Liver (tissue), 8 donors: ENCODE measurements at regions not wholly inside any gene's neighbourhood (a gene's known extent, or its start where the extent isn't known, plus 50 kb on each side); places are given as distances from the start of the nearest gene placed in this dataset.
"Not testable (repeated sequence)": the region's sequence is repeated elsewhere in the genome, so short reads cannot be mapped to it uniquely, and the experiment has no call there.

Experiments used
- DNase-seq: peaks from one replicate; pipeline ENCODE4 v3.0.0-alpha.2; 2017; ENCODE audit warnings: low spot score
- H3K27ac ChIP-seq, 2 donors: one replicate each; pipeline ENCODE4 v1.7.0; 2013; ENCODE audit warnings: inconsistent platforms in 2 of 2, low read length in 2 of 2, control low read depth in 1 of 2, low read depth in 1 of 2, mild to moderate bottlenecking in 1 of 2
- H3K27me3 ChIP-seq, 4 donors: one replicate each; pipeline versions ENCODE4 v1.6.1 to v1.7.0; 2013; ENCODE audit warnings: low read length in 3 of 4, inconsistent platforms in 1 of 4, mild to moderate bottlenecking in 1 of 4, moderate library complexity in 1 of 4; ENCODE audit not compliant: control insufficient read depth in 4 of 4, insufficient read depth in 4 of 4
- H3K36me3 ChIP-seq, 4 donors: one replicate each; pipeline versions ENCODE4 v1.6.1 to v1.7.0; 2013; ENCODE audit warnings: low read length in 3 of 4, mild to moderate bottlenecking in 3 of 4, low read depth in 1 of 4, moderate library complexity in 1 of 4; ENCODE audit not compliant: control insufficient read depth in 4 of 4, insufficient read depth in 3 of 4
- H3K4me1 ChIP-seq, 4 donors: one replicate each; pipeline versions ENCODE4 v1.6.1 to v1.7.0; 2013; ENCODE audit warnings: low read length in 3 of 4, mild to moderate bottlenecking in 3 of 4, moderate library complexity in 1 of 4; ENCODE audit not compliant: control insufficient read depth in 4 of 4, insufficient read depth in 4 of 4
- H3K4me3 ChIP-seq, 3 donors: one replicate each; pipeline versions ENCODE4 v1.6.1 to v1.7.0; 2013; ENCODE audit warnings: low read length in 3 of 3, control low read depth in 1 of 3, low read depth in 1 of 3, mild to moderate bottlenecking in 1 of 3
- H3K9ac ChIP-seq, 2 donors: one replicate each; pipeline ENCODE4 v1.7.0; 2013; ENCODE audit warnings: low read length in 2 of 2, mild to moderate bottlenecking in 2 of 2, moderate library complexity in 2 of 2, control low read depth in 1 of 2, low read depth in 1 of 2
- H3K9me3 ChIP-seq, 4 donors: one replicate each; pipeline versions ENCODE4 v1.6.1 to v1.7.0; 2013; ENCODE audit warnings: low read length in 3 of 4; ENCODE audit not compliant: control insufficient read depth in 4 of 4
- ATF3 ChIP-seq: IDR thresholded peaks from 2 replicates; pipeline ENCODE4 v1.6.1; 2016; ENCODE audit warnings: antibody characterized with exemption
- CTCF ChIP-seq: fragments of 150-350 bp; IDR thresholded peaks from 2 replicates; pipeline ENCODE4 v1.5.1; 2017; ENCODE audit warnings: improper control_type of control experiment, low read depth, low read length; ENCODE audit not compliant: missing input control
- FOXA1 ChIP-seq: IDR thresholded peaks from 2 replicates; pipeline ENCODE4 v1.6.1; 2016; ENCODE audit warnings: antibody characterized with exemption
- HNF4A ChIP-seq, 2 donors: conservative IDR thresholded peaks; 2 replicates each; pipeline ENCODE4 v1.6.1; 2016; ENCODE audit warnings: antibody characterized with exemption in 2 of 2, mild to moderate bottlenecking in 2 of 2
- HNF4G ChIP-seq: IDR thresholded peaks from 2 replicates; pipeline ENCODE4 v1.6.1; 2016; ENCODE audit warnings: antibody characterized with exemption
- JUND ChIP-seq, 2 donors: IDR thresholded peaks; 2 replicates each; pipeline ENCODE4 v1.6.1; 2016; ENCODE audit warnings: antibody characterized with exemption in 2 of 2
- MAX ChIP-seq: IDR thresholded peaks from 2 replicates; pipeline ENCODE4 v1.6.1; 2016; ENCODE audit warnings: antibody characterized with exemption
- NR2F2 ChIP-seq: IDR thresholded peaks from 2 replicates; pipeline ENCODE4 v1.6.1; 2016; ENCODE audit warnings: antibody characterized with exemption
- RAD21 ChIP-seq, 2 donors: IDR thresholded peaks; 2 replicates each; pipeline ENCODE4 v1.6.1; 2016; ENCODE audit warnings: antibody characterized with exemption in 2 of 2, mild to moderate bottlenecking in 2 of 2
- REST ChIP-seq: IDR thresholded peaks from 2 replicates; pipeline ENCODE4 v1.6.1; 2016; ENCODE audit warnings: antibody characterized with exemption, mild to moderate bottlenecking
- RXRA ChIP-seq, 2 donors: IDR thresholded peaks; 2 replicates each; pipeline ENCODE4 v1.6.1; 2017 to 2018; ENCODE audit warnings: antibody characterized with exemption in 2 of 2, mild to moderate bottlenecking in 1 of 2
- SP1 ChIP-seq: IDR thresholded peaks from 2 replicates; pipeline ENCODE4 v1.6.1; 2018; ENCODE audit warnings: antibody characterized with exemption, mild to moderate bottlenecking
- TAF1 ChIP-seq: conservative IDR thresholded peaks from 2 replicates; pipeline ENCODE4 v1.6.1; 2016; ENCODE audit warnings: antibody characterized with exemption, mild to moderate bottlenecking
- ZBTB33 ChIP-seq: IDR thresholded peaks from 2 replicates; pipeline ENCODE4 v1.6.1; 2016; ENCODE audit warnings: antibody characterized with exemption
- WGBS: extraction: QIAGEN DNeasy Blood & Tissue Kit; methylation state at CpG from one replicate; pipeline ENCODE4 v1.1.7; 2013; 5-methylcytosine and 5-hydroxymethylcytosine counted together
- donor health status: healthy.
- donor health status: healthy.
- donor health status: healthy.
- donor health status: healthy.
- donor health status: healthy.

- TF ChIP-seq CTCF: no peak
- no peak for TF ChIP-seq MAX
- TF ChIP-seq ZBTB33: no peak
- TF ChIP-seq HNF4A (conservative IDR thresholded peaks at IDR 0.05): no peak
- no peak for TF ChIP-seq FOXA1
- TF ChIP-seq NR2F2: no peak
- no peak for TF ChIP-seq SP1
- no peak for TF ChIP-seq ATF3
- no peak for TF ChIP-seq TAF1
- TF ChIP-seq REST: no peak
- no peak for TF ChIP-seq HNF4G
- no peak for TF ChIP-seq JUND (IDR thresholded peaks at IDR 0.05)
- TF ChIP-seq RXRA (IDR thresholded peaks at IDR 0.05): no peak
- no peak for TF ChIP-seq RAD21 (IDR thresholded peaks at IDR 0.05)
- no peaks in the 10 kb centered on the region for H3K27me3 ChIP-seq
- H3K9me3 ChIP-seq: no peaks in the 10 kb centered on the region
- no peak overlapping the region for H3K9ac ChIP-seq
- no peak for DNase-seq
- 94% methylated on average over 31 of the region's 31 CpGs for WGBS
- no peak overlapping the region for H3K4me3 ChIP-seq
- no peaks in the 10 kb centered on the region for H3K36me3 ChIP-seq
- no peak overlapping the region for H3K27ac ChIP-seq
- H3K4me1 ChIP-seq: no peaks in the 10 kb centered on the region
These were observed 918.4 kb upstream of the ADAMTS5 start for GRCh38 chr21:27885296-27885711.

- not testable (repeated sequence) for H3K4me3 ChIP-seq, H3K9me3 ChIP-seq, H3K4me1 ChIP-seq, DNase-seq, H3K9ac ChIP-seq, H3K27me3 ChIP-seq, H3K36me3 ChIP-seq, H3K27ac ChIP-seq
- WGBS: 84% methylated on average over 3 of the region's 3 CpGs
These were observed 914.4 kb upstream of the ADAMTS5 start for GRCh38 chr21:27881331-27881730.

- H3K4me1 ChIP-seq, H3K9ac ChIP-seq, H3K4me3 ChIP-seq, DNase-seq, H3K27me3 ChIP-seq, H3K36me3 ChIP-seq, H3K27ac ChIP-seq, H3K9me3 ChIP-seq: not testable (repeated sequence)
- WGBS: 71% methylated on average over 2 of the region's 2 CpGs
These were observed 905.5 kb upstream of the ADAMTS5 start for GRCh38 chr21:27872411-27872810.

- not testable (repeated sequence) for H3K27me3 ChIP-seq, H3K36me3 ChIP-seq, H3K4me3 ChIP-seq, H3K9ac ChIP-seq, H3K4me1 ChIP-seq, DNase-seq, H3K27ac ChIP-seq, H3K9me3 ChIP-seq
These were observed 903.9 kb upstream of the ADAMTS5 start for GRCh38 chr21:27870755-27871154.
